NCI-H146 (cell line): ENCODE measurements at regions not wholly inside any gene's neighbourhood (a gene's known extent, or its start where the extent isn't known, plus 50 kb on each side); places are given as distances from the start of the nearest gene placed in this dataset.

ENCODE experiments used
- DNase-seq: peaks from one replicate; lab custom pipeline; 2025; lab: John Stamatoyannopoulos, UW

- DNase-seq, result no peak
These were observed 126.4 kb upstream of the OSMR start for GRCh38 chr5:38719403-38719802.

- DNase-seq, result no peak
These were observed 125.9 kb upstream of the OSMR start for GRCh38 chr5:38719916-38720315.

- DNase-seq, result no peak
These were observed 125.1 kb upstream of the OSMR start for GRCh38 chr5:38720554-38721361.

GRCh38 chr5:38722918-38723317, 122.9 kb upstream of the OSMR start:
- no peak for DNase-seq

GRCh38 chr5:38723426-38723825, 122.4 kb upstream of the OSMR start:
- DNase-seq, result no peak

- DNase-seq, result no peak
These were observed 121.3 kb upstream of the OSMR start for GRCh38 chr5:38724301-38725030.

- DNase-seq, result no peak
These were observed 120.4 kb upstream of the OSMR start for GRCh38 chr5:38725371-38725865.

GRCh38 chr5:38726279-38726678, 119.5 kb upstream of the OSMR start:
- DNase-seq, result no peak

GRCh38 chr5:38728029-38728428, 117.8 kb upstream of the OSMR start:
- DNase-seq, result no peak

GRCh38 chr5:38731461-38731860, 114.4 kb upstream of the OSMR start:
- no peak for DNase-seq

GRCh38 chr5:38734353-38734752, 111.5 kb upstream of the OSMR start:
- DNase-seq, result no peak

- no peak for DNase-seq
These were observed 109.7 kb upstream of the OSMR start for GRCh38 chr5:38736089-38736488.

- DNase-seq, result no peak
These were observed 107.8 kb upstream of the OSMR start for GRCh38 chr5:38737976-38738375.

- no peak for DNase-seq
These were observed 106.7 kb upstream of the OSMR start for GRCh38 chr5:38739011-38739704.

GRCh38 chr5:38739705-38740045, 106.1 kb upstream of the OSMR start:
- no peak for DNase-seq

- no peak for DNase-seq
These were observed 103.0 kb upstream of the OSMR start for GRCh38 chr5:38742821-38743220.

- no peak for DNase-seq
These were observed 102.2 kb upstream of the OSMR start for GRCh38 chr5:38743562-38743961.

- no peak for DNase-seq
These were observed 99.7 kb upstream of the OSMR start for GRCh38 chr5:38745836-38746732.

- no peak for DNase-seq
These were observed 96.0 kb upstream of the OSMR start for GRCh38 chr5:38749861-38750260.

- DNase-seq, result no peak
These were observed 94.7 kb upstream of the OSMR start for GRCh38 chr5:38751103-38751502.

GRCh38 chr5:38752012-38752536, 93.7 kb upstream of the OSMR start:
- no peak for DNase-seq

GRCh38 chr5:38752622-38753021, 93.2 kb upstream of the OSMR start:
- no peak for DNase-seq
